ENCODE measurements at regions not wholly inside any gene's neighbourhood (a gene's known extent, or its start where the extent isn't known, plus 50 kb on each side); places are given as distances from the start of the nearest gene placed in this dataset.

GRCh38 chr2:3970791-3971651 lies 267.6 kb downstream of the DCDC2C start:
- TF ChIP-seq CTCF (conservative IDR thresholded peaks at IDR 0.05): no peak
- H3K27me3 Mint-ChIP-seq (ENCODE audit: low read depth): no peaks in the 10 kb centered on the region
- no peak for DNase-seq (ENCODE audit: low read depth, low spot score)
- peaks cover 4% of the 10 kb centered on the region for H3K4me1 Mint-ChIP-seq
- no peak overlapping the region for H3K4me3 Mint-ChIP-seq
- no peak overlapping the region for H3K27ac Mint-ChIP-seq (ENCODE audit: unreplicated experiment)
- no peaks in the 10 kb centered on the region for H3K36me3 Mint-ChIP-seq (ENCODE audit: low read depth)
- peaks cover 2% of the 10 kb centered on the region for H3K9me3 Mint-ChIP-seq

GRCh38 chr2:3971652-3972192 lies 268.3 kb downstream of the DCDC2C start:
- peaks cover 2% of the 10 kb centered on the region for H3K9me3 Mint-ChIP-seq
- DNase-seq (ENCODE audit: low read depth, low spot score): no peak
- no peak overlapping the region for H3K4me3 Mint-ChIP-seq
- no peak for TF ChIP-seq CTCF (conservative IDR thresholded peaks at IDR 0.05)
- H3K27ac Mint-ChIP-seq (ENCODE audit: unreplicated experiment): no peak overlapping the region
- no peaks in the 10 kb centered on the region for H3K27me3 Mint-ChIP-seq (ENCODE audit: low read depth)
- no peaks in the 10 kb centered on the region for H3K36me3 Mint-ChIP-seq (ENCODE audit: low read depth)
- H3K4me1 Mint-ChIP-seq: peaks cover 4% of the 10 kb centered on the region

GRCh38 chr2:3972377-3972776 lies 269.0 kb downstream of the DCDC2C start:
- Mint-ChIP-seq H3K27ac (ENCODE audit: unreplicated experiment) (no peak overlapping the region), H3K4me3 (no peak overlapping the region), H3K27me3 (ENCODE audit: low read depth) (no peaks in the 10 kb centered on the region), H3K36me3 (ENCODE audit: low read depth) (no peaks in the 10 kb centered on the region), H3K9me3 (peaks cover 2% of the 10 kb centered on the region), H3K4me1 (peaks cover 4% of the 10 kb centered on the region)
- DNase-seq (ENCODE audit: low read depth, low spot score): no peak
- no peak for TF ChIP-seq CTCF (conservative IDR thresholded peaks at IDR 0.05)

GRCh38 chr2:3974765-3975164 lies 271.4 kb downstream of the DCDC2C start:
- no peak for DNase-seq (ENCODE audit: low read depth, low spot score)
- Mint-ChIP-seq H3K27ac (ENCODE audit: unreplicated experiment) (no peak overlapping the region), H3K4me1 (no peaks in the 10 kb centered on the region), H3K36me3 (ENCODE audit: low read depth) (no peaks in the 10 kb centered on the region), H3K27me3 (ENCODE audit: low read depth) (no peaks in the 10 kb centered on the region), H3K9me3 (peaks cover 2% of the 10 kb centered on the region), H3K4me3 (no peak overlapping the region)
- TF ChIP-seq CTCF (conservative IDR thresholded peaks at IDR 0.05): no peak

- no peak for DNase-seq (ENCODE audit: low read depth, low spot score)
- Mint-ChIP-seq H3K4me3 (no peak overlapping the region), H3K36me3 (ENCODE audit: low read depth) (no peaks in the 10 kb centered on the region), H3K4me1 (peaks cover 6% of the 10 kb centered on the region), H3K9me3 (no peaks in the 10 kb centered on the region), H3K27ac (ENCODE audit: unreplicated experiment) (no peak overlapping the region), H3K27me3 (ENCODE audit: low read depth) (no peaks in the 10 kb centered on the region)
- TF ChIP-seq CTCF (conservative IDR thresholded peaks at IDR 0.05): no peak
Observed at GRCh38 chr2:3981446-3981987, 278.1 kb downstream of the DCDC2C start.

Measured in neural crest cell (in vitro differentiated cells).